ENCODE measurements at regions not wholly inside any gene's neighbourhood (a gene's known extent, or its start where the extent isn't known, plus 50 kb on each side); places are given as distances from the start of the nearest gene placed in this dataset.
A peak's percentile ranks its signal among the peaks of the same experiment; 100 is the strongest.
"Not testable (repeated sequence)": the region's sequence is repeated elsewhere in the genome, so short reads cannot be mapped to it uniquely, and the experiment has no call there.

GRCh38 chr9:75197561-75197960, 109.2 kb downstream of the OSTF1 start:
- ATAC-seq (no peak), DNase-seq (no peak)
- Histone ChIP-seq H3K27ac (no peak overlapping the region), H3K4me1 (no peaks in the 10 kb centered on the region), H3K27me3 (no peaks in the 10 kb centered on the region), H3K9me3 (no peaks in the 10 kb centered on the region), H3K4me3 (no peak overlapping the region), H3K36me3 (no peaks in the 10 kb centered on the region)
- TF ChIP-seq CTCF (IDR thresholded peaks at IDR 0.05) (no peak), POLR2A (IDR thresholded peaks at IDR 0.05) (no peak)
- 44% methylated on average over 5 of the region's 5 CpGs for WGBS (ENCODE audit: insufficient coverage, low coverage, low lambda C conversion rate, missing lambda C conversion rate)
- intact Hi-C loops (cut with DNase I): no loop called here

- intact Hi-C loops (cut with DNase I): no loop called here
- Histone ChIP-seq H3K27me3 (no peaks in the 10 kb centered on the region), H3K9me3 (no peaks in the 10 kb centered on the region), H3K4me3 (no peak overlapping the region), H3K4me1 (no peaks in the 10 kb centered on the region), H3K36me3 (no peaks in the 10 kb centered on the region), H3K27ac (no peak overlapping the region)
- no peak for TF ChIP-seq POLR2A (IDR thresholded peaks at IDR 0.05)
- no peak for TF ChIP-seq CTCF (IDR thresholded peaks at IDR 0.05)
- WGBS (ENCODE audit: insufficient coverage, low coverage, low lambda C conversion rate, missing lambda C conversion rate): 91% methylated on average over 4 of the region's 7 CpGs
- no peak for ATAC-seq
- DNase-seq: no peak
Measured at GRCh38 chr9:75198436-75198835, 110.1 kb downstream of the OSTF1 start.

- no peak for DNase-seq
- ATAC-seq: peak; percentile 51 to 74 (median 70)
- intact Hi-C loops (cut with DNase I): no loop called here
- Histone ChIP-seq H3K36me3 (no peaks in the 10 kb centered on the region), H3K4me1 (no peaks in the 10 kb centered on the region), H3K27me3 (no peaks in the 10 kb centered on the region), H3K9me3 (no peaks in the 10 kb centered on the region), H3K4me3 (no peak overlapping the region), H3K27ac (no peak overlapping the region)
- TF ChIP-seq POLR2A (IDR thresholded peaks at IDR 0.05) (no peak), CTCF (IDR thresholded peaks at IDR 0.05) (peak; percentile 68 to 73 (median 72))
- WGBS (ENCODE audit: insufficient coverage, low coverage, low lambda C conversion rate, missing lambda C conversion rate): 63% methylated on average over 1 of the region's 1 CpG
Measured at GRCh38 chr9:75200892-75201470, 112.7 kb downstream of the OSTF1 start.

- no peak for DNase-seq
- Histone ChIP-seq H3K4me3 (no peak overlapping the region), H3K27ac (no peak overlapping the region), H3K4me1 (no peaks in the 10 kb centered on the region), H3K36me3 (no peaks in the 10 kb centered on the region), H3K9me3 (no peaks in the 10 kb centered on the region), H3K27me3 (no peaks in the 10 kb centered on the region)
- ATAC-seq: no peak
- intact Hi-C loops (cut with DNase I): no loop called here
- 78% methylated on average over 3 of the region's 3 CpGs for WGBS (ENCODE audit: insufficient coverage, low coverage, low lambda C conversion rate, missing lambda C conversion rate)
- no peak for TF ChIP-seq POLR2A (IDR thresholded peaks at IDR 0.05)
- no peak for TF ChIP-seq CTCF (IDR thresholded peaks at IDR 0.05)
Measured at GRCh38 chr9:75201480-75202209, 113.3 kb downstream of the OSTF1 start.

- WGBS (ENCODE audit: insufficient coverage, low coverage, low lambda C conversion rate, missing lambda C conversion rate): 91% methylated on average over 6 of the region's 12 CpGs
- H3K27ac ChIP-seq; H3K4me1 ChIP-seq; H3K9me3 ChIP-seq; H3K27me3 ChIP-seq; intact Hi-C loops (cut with DNase I); ATAC-seq; H3K4me3 ChIP-seq; DNase-seq; H3K36me3 ChIP-seq: not testable (repeated sequence)
Measured at GRCh38 chr9:75207997-75208396, 119.7 kb downstream of the OSTF1 start.
